ENCODE measurements at regions not wholly inside any gene's neighbourhood (a gene's known extent, or its start where the extent isn't known, plus 50 kb on each side); places are given as distances from the start of the nearest gene placed in this dataset.

DNA sequence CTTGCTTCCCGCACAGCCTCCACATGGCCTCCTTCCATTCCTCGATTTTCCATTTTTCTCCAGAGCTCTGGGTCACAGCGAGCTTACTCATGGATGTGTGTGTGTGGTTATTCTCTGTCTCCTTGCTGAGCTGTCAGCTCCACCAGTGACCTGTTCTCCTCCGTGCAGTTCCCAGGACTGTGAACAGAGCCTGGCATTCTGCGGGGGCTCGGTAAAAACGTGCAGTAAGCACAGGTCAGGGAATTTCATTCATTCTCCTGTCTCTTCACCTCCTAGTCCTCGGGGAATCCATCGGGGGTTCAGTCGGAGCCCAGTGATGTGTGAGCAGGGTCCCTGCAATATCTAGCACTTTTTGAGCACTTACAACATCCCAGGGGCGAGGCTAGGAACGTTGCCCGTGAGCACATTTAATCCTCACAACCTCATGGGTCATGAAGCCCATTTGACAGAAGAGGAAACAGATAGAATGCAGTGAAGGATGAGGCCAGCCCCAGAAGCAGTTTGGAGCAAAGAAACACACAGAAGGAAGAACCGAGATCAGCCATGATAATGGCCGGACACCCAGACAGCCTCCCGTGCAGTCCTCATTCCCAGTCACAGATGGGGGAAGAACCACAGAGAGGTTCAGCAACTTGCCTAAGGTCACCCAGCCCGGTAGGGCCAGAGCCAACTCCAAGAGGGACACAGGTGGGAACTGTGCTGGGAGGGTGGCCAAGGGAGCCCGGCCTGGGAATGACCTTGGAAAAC, 183.2 kb upstream of the GSE1 start:
- no peak for DNase-seq

DNA sequence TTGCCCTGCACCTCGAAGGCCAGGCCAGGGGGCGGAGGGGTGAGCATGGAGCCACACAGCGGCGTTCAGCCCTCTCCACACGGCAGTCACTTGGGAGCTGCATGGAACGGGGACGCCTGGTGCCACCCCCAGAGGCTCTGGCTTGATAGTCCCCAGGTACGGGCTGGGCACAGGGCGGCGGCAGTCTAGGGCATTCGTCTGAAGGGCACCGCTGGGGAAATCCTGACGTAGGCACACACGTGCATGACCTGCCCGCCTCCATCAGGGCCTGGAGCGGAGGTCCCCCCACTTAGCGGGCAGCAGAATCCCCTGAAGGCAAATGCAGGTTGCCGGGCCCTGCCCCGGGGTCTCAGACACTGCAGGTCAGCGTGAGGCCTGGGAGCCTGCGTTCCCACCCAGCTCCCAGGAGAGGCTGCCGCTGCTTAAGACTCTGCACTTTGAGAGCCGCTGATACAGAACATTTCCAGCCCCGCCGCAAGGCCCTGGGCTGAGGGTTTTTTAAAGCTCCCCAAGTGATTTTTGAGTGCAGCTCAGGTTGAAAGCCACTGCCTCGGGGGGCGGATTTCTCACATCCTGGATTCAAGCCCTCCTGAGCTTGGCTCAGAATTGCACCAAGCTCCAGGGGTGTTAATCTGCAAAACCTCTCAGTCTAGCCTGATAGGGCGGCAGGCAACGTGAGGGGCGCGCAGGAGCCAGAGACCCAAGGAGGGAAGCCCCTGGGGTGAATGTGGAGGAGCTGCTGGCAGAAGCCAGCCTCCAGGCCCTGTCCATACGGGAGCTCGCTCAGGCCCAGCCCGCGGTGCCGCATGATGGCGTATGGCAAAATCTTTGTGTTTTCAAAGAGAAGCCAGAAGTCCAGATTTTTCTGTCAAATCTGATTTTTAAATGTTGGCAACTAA, 182.3 kb upstream of the GSE1 start:
- no peak for DNase-seq

DNA sequence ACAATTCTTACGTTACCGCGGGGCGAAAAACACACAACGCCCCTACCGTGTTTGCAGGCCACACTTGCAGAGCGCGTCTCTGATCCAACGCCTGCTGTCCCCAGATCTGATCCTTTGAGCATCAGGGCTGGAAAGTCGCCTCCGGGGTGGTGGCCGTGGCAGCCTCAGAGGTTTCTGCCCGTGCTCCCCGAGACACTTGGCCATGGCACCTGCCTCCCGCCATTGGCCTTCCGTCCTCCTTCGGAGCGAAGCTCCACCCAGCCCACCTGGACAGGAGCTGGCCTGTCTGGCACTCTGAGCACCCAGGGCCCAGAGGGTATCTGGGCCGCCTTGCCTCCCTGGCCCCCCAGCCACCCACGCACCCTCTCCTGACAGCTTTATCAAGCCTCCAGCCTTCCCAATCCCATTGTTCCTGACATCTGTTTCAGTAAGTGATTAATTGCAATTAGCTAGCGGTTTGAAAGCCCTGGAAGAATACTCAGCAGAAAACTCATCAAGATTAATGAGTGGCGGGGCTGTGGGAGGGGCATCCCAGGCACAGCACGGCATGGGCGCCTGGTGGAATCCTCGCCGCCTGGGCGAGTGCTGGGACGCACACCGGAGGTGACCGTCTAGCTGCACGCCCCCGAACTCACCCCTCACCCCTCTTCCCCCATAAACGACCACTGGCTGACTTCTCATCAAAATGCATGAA, 181.5 kb upstream of the GSE1 start:
- DNase-seq, result no peak

DNA sequence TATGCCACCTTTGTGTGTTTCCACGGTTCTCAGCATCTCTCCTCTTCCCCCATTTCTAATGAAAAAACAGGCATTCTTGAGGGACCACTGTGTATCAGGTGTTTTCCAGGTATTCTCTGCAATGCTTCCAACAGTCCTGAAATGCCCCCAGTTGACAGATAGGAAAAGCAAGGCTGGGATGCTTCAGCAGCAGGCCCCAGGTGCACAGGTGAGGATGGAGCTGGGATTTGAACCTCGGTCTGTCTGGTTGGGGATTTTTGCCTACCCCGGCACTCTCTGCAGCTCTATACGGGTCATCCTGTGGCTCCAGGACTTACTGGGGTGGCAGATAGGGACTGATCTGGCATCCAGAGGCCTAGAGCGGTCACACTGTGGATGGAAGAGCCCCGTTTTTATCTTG, 180.5 kb upstream of the GSE1 start:
- no peak for DNase-seq

DNA sequence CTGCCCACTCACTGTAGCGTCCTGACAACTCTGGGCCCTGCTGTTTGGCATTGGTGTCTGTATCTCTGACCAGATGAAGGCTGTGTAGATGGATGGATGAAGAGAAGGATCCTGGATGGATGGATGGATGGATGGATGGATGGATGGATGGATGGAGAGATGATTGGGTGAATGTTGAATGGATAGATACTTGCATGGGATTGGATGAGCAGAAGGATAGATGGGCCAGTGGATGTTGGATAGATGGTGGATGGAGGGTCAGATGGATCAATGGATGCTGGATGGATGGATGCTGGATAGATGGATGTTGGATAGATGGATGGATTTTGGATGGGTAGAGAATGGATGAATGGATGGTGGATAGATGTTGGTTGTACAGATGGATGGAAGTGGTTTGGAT, 179.6 kb upstream of the GSE1 start:
- no peak for DNase-seq

DNA sequence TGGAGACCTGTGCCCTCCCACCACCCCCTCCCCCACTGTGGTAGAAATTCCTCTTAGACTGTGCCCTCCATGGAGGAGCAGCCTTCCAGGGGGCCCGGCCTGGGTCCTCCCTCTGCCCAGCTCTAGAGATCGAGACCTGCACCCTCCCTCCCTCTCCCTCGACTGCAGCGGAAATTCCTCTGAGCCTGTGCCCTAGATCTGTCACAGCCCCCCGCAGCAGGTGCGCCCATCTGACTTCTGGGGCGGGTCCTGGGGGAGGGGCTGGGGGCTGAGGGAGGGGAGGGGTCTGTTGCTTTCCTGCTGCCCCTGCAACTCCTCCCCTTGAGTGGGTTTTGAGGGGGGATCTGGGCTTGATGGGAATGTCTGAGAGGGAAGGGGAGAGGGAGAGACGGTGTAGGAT, 177.8 kb upstream of the GSE1 start:
- no peak for DNase-seq

DNA sequence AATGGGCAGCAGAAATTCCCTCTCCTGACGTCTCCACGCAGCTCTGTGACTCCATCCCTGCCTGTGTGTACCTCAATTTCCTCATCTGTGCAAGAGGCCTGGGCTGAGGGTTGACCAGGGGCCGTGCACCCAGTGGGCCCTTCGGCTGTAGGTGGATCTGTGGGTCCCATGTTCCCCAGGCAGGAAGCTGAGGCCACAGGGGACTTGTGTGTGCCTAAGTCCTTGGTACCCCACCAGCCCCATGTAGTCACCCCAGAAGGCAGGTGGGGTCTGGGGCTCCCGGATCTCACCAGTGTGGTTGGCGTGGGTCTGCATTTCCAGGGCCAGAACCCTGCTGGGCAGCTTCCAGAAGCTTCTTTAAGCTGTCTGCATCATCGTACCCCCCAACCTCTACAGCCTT, 177.4 kb upstream of the GSE1 start:
- DNase-seq, result no peak

DNA sequence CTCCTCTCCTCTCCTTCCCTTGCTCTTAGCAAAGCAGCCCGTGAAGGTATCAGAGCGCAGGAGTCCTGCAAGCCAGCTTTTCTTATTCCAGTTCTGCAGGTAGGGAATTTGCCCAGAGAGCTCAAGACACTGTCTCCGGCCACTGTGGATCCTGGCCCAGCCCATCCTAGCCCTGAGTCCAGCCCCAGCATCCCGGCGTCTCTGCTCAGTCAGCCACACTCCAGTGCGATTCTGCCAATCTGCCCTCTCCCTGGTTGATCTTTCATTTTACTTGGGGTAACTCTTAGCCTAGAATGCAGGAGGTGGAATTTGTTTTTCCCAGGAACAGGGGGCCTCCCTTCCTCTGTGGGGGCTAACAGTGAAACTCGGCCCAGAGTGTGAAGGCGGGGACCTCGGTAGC, 176.9 kb upstream of the GSE1 start:
- no peak for DNase-seq

DNA sequence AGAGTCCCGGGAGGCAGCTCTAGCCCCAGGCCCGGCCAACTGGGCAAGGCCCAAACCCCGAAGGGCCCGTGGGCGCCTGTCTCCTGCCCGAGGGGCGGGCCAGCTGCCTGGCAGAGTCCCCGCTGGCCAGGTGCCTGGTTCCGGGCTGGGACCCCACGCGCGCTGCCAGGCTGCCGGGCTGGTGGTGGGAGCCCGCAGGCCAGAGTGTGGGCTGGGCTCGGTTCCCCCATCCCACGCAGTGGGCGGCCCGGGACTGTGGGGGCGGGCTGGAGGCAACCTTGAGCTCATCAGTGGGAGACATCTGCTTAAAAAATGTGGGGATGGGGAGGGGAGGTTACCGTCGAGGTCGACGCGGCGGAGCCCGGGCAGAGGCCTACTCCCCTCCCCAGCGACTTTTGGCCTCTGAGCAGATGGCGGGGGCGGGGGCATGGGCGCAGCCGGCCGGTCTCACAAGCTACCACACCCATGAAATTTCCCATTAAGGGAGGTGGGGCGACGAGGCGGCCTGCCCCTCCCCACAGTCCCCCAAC, 176.4 kb upstream of the GSE1 start:
- no peak for DNase-seq

DNA sequence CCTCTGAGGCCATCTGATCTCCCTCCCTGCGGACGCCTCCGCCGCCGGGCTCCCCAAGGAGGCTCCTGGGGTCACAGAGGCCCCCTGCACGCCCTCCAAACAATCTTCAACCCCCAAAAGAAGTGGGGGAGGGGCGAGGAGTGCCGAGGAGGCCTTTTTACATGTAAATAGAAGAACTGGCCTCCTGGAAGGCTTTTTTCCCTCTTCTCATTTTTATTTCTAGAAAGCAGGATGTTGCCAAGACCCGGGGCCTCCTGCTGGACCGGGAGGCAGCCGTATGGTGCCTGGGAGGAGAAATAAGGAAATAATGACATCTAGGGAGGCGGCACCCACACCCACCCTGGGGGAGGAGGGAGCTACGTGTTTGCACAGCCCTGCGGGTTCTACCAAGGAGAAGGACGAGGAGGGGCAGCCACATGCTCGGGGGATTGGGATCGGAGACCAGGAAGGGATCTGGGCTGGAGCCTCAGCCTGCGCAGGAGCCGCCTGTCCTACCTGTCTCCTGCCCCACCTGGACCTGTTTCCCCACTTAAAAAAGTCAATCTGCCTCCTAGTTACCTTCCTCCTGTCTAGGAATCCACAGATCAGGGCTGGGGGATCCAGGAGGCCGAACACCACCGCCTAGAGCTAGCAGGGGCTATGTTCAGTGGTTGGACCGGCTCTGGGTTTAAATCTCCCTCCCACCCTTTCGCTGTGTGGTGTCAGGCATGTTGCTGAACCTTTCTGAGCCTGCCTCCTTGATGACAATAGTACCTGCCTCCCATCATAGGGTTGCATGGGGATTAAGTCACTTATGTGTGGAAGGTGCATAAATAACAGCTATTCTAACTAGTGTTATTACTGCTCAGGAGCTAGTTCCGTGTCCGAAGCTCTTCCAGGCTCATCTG, 175.7 kb upstream of the GSE1 start:
- DNase-seq, result no peak

DNA sequence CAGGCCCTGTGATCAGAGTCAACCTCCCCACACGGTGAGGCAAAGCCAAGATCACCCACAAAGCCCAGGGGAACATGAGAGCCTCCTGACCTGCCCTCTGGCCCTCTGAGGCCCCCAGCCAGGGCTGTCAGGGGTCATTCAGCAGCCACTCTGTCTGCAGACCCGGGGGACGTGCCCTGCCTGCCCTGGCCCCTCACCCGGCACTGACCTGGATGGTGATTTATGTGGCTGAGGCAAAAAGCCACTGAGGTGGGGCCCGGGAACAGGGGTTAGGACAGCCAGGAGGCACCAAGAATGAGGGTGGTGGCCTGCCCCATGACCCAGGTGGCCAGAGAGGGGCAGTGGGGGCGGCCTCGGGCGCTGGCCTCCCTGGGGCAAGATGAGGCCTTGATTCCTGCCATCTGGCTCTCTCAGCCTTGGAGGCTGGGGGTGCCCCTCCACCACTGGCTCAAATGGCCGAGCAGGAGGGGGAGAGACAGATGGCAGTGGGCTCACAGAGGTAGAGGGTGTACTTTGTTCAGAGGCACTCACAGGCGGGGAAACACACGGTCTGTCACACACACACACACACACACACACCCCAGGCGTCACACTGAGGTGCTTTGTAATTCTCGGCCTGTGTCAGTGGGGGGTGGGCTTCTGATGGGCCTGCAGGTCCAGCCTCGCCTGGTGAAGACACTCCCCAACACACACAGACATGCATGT, 174.0 kb upstream of the GSE1 start:
- DNase-seq, result no peak

DNA sequence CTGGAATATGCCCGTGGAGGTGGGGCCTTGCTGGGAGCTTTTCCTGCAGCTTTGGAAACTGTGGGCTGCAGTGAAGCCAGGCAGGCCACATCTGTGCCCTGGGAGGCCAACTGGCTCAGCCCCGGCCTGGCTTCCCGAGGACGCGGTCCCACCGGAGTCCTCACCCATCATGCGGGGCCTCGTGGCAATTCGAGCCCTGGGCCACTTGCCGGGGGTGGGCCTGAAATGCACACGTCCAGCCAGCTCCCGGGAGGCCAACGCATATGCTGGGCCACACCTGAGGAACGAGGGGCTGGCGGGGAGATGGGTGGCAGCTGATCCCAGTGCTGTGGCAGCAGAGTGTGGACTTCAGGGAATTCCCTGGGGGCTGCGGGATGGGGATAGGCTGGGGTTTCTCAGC, 172.4 kb upstream of the GSE1 start:
- DNase-seq, result no peak

DNA sequence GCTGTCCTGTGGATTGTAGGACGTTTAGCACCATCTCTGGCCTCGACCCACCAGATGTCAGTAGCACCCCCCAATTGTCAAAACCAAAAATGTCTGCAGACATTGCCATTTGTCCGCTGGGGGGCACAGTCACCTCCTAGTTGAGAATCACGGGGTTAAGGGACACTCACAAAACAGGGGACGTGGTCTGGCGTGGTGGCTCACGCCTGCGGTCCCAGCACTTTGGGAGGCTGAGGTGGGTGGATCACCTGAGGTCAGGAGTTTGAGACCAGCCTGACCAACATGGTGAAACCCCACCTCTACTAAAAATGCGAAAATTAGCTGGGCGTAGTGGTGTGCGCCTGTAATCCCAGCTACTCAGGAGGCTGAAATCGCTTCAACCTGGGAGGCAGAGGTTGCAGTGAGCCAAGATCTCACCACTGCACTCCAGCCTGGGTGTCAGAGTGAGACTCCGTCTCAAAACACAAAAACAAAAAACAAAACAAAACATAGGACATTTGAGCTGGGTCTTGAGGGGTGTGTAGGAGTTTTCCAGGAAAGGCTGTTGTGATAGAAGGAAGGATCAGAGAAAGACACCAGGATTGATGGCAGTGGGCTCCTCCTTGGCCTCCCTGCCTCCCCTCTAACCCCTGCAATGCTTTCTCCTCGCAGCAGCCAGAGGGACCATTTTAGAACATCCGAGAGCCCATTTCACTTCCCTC, 171.8 kb upstream of the GSE1 start:
- DNase-seq, result no peak

DNA sequence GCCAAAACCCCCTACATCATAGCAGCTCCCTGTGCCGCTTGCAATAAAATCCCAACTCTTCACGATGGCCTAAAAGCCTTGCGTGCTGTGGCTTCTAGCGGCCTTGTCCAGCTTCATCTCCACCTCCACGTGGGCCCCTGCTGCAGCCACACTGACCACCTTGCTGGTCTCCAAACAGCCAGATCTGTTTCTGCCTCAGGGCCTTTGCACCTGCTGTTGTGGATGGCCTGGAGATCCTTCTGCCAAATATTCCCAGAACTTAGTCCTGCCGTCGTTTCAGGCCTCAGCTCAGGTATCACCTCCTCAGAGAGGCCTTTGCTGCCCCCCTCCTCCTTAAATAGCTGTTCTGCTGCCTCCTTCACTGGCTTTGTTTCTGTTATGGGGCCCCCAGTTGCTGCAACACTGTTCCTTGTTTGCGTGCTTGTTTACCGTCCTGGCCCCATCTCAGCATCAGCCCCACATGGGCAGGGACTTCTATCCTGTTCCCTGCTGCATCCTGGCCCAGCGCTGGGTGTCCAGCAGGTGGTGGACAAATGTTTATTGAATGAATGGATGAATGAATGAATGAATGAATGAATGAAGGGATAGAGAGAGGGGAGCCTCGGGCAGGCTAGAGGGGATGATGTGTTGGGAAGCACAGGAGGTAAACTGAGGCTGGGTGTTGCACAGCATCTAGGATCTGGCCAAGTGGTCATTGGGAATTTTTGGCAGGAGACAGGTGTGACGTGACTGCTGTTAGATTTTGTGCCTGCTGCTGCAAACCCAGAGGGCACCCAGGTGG, 171.0 kb upstream of the GSE1 start:
- no peak for DNase-seq

DNA sequence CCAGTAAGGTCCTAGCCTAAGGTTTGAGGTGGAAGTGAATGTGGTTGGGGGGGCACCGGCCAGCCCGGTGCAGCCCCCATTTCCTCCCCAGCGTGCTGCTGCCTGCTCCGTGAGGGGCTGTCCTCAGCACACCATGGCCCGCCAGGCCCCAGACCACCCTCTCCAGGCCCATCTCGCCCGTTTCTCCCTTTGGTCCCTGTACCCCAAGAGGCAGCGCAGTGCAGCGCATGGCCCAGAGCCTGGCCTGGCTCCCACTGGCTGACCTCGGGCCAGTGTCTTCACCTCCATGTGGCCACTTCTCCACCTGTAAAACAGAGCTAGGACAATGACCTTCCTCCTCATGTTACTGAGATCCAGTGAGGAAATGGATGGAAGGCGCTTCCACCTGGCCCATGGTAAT, 170.0 kb upstream of the GSE1 start:
- DNase-seq, result no peak

DNA sequence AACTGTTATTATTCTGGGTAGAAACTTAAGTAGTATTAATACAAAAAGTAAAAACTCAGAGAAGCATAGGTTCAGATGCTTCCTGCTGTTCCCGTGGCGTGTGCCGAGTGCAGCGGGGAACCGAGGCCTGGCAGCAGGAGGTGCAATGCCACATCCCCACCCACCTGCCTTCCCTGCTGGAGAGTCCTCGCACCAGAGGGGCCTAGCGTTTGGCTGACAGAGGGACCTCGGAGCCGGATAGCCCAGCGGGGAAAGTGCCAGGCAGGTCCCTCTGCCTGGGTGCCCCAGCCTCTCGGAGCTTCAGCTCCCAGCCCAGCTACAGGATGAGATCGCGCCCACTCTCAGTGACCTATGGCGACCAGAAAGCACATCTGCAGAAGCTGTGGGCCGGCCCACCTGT, 169.6 kb upstream of the GSE1 start:
- no peak for DNase-seq

DNA sequence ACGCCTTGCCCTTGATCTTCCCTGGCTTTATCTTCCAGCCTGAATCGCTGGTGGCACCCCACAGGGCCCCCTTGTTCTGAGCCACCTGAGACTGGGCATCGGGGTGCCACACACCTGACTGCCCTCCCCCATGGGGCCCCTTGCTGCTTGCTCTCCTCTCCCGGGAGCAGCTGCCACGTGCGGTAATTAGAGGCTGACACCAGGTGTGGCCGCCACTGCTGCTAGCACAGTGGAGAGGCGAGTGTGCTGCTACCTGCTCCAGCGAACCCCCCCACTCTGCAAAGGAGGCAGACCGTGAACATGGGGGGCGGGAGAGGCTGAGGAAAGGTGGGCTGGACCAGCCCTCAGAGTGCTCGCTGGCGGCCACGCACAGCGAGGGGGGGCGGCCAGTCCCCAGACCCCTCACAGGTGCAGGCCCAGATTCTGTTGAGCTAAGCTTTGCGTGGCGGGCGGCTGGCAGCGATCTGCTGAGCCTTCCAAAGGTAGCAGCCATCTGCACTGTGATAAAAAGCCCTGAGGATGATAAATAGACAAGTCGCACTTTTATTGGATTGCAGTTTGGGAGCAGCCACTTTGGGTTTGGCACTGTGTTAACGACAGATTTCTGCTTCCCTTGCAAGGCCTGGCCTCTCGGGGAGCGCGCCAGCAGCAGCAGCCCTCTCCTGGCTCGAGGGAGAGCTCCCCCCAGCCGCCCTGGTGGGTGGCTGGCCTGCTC, 167.9 kb upstream of the GSE1 start:
- DNase-seq, result peak in 2 of 6 experiments; percentile 15 to 36

DNA sequence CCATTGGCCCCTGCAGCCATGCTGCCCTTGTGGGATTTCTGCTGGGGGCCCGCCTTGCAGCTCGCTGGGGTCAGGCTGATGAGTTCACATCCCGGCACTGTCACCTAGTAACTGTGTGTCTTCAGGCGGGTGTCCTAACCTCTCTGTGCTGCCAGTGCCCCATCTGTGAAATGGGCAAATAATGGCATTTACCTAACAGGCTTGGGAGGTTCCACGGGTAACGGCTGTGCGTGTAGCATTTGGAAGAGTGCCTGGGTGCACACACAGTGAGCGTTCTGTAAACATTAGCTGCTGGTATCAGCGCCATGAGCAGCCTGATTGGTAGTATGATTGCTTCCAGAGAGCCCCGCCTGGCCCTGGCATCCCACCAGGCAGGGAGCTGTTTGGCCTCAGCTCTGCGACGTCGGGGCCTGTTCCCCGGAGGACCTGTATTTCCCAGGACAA, 167.3 kb upstream of the GSE1 start:
- DNase-seq, result no peak

DNA sequence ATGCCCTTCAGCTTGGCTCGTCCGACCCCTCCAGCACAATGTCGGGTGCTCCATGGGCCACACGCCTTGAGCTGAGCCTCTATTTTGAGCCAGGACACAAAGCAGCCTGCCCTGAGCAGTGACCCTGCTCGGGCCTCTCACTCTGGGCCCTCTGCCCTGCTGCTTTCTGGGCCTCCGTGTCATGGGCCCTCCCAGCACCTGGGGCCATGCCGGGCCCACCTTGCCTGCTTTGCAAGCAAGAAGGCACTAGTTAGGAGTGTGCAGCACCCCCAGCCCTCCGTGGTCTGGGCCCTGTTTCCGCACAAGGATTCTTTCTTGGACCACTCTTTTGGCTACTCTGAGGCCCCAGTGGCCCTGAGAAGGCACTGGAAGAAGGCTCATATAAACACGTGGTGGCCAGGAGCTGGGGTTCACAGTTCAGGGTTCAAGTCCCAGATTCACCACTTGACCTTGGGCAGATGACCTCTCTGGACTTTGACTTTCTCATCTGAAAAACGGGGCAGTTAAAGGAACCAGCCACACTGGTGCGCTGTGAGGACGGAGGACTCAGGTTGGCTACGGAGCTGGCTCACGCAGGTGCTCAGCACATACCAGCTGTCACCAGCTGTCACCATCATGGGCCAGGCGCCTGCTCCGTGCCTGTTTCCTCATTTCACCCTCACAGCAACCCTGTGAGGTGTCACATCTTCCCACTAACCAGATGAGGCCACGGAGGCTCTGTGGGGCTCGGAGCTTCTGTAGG, 166.0 kb upstream of the GSE1 start:
- peak in 1 of 6 experiments; percentile 18 for DNase-seq
